ENCODE measurements at regions not wholly inside any gene's neighbourhood (a gene's known extent, or its start where the extent isn't known, plus 50 kb on each side); places are given as distances from the start of the nearest gene placed in this dataset.
"Not testable (repeated sequence)": the region's sequence is repeated elsewhere in the genome, so short reads cannot be mapped to it uniquely, and the experiment has no call there.

- in situ Hi-C loops (cut with HindIII; ENCODE audit: low sequenced_read_pairs), result no loop called here
These were observed 76.1 kb upstream of the GADD45A start for GRCh38 chr1:67608661-67609576.

DNA sequence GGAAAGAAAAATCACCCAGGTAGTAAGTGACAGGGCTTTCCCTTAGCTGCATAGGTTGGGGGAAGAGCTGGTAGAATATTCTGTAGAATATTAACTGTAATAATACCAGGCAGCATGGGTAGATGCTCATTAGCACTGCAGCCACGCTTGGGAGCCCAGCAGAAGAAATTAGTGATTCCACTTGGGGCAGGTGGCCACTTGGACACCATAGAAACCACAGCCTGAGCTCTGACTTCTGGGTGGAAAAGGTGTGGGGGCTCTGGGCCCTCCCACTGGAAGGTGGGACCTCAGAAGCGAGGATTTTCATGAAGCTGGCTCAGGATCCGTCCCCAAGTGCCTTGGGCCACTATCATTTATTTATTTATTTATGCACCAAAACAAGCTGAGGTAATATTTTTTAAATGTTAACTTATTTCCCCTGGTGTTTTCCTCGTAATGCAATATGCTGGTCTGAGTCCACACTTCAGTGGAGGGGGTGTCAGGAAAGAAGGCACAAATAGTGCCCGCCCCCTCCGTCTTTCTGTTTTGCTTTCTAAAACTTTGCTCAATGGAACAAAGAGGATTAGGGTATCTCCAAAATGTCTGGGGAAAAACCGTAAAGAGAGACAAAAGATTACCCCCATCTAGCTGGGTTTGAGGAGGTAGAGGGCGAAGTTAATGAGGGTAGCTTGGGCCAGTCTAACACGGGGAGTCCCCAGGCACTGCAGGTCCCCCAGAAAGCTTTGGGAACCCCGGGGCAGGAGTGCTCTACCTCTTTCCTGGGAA lies 75.2 kb upstream of the GADD45A start:
- in situ Hi-C loops (cut with HindIII; ENCODE audit: low sequenced_read_pairs), result no loop called here

DNA sequence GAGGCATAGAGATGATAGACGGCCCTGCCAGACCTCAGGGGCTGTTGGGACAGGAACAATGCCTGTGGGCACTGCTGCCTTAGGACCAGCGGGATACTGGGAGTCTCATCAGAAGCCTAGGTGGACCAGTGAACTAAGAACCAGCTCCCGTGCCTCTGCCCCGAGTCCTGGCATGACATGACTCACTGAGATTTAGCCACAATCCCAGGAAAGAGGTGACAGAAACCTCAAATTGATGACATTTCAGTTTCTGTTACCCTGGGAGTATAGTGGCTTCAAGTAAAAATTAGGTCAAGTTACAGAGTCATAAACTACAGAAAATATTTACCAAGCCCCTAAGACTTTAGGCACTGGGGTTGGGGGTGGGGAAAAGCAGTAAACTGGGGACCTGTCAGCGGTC lies 74.6 kb upstream of the GADD45A start:
- in situ Hi-C loops (cut with HindIII; ENCODE audit: low sequenced_read_pairs), result no loop called here

DNA sequence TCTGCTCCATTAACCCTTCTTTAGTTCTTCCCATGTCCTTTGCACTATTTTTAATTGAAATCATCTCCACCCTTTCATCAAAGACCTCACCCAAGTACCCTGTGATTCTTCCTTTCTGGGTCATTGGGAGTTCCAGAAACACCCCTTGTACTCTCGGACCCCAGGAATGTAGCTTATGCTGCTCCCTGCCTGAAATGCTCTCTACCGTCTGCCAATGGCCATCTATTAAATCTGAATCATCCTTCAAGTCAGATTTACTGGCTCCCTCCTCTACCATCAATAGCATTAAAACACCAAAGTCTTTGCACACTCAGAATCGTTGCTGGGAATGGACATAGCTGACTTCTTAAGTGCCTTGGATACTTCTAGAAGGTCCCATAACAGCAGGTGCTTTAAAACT lies 73.2 kb upstream of the GADD45A start:
- in situ Hi-C loops (cut with HindIII; ENCODE audit: low sequenced_read_pairs), result no loop called here

- in situ Hi-C loops (cut with HindIII; ENCODE audit: low sequenced_read_pairs), result no loop called here
These were observed 72.2 kb upstream of the GADD45A start for GRCh38 chr1:67612788-67613241.

DNA sequence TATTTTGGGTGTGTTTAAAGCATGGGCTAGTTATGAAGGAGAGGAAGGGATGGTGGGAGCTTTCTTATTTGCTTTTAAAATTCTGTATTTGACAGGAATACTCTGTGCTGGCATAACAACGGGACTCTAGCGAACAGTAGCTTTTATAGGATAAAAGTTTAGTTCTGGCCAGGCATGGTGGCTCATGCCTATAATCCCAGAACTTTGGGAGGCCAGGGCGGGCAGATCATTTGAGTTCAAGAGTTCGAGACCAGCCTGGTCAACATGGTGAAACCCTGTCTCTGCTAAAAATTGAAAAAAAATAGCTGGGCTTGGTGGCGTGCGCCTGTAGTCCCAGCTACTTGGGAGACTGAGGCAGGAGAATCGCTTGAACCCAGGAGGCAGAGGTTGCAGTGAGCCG lies 71.5 kb upstream of the GADD45A start:
- in situ Hi-C loops (cut with HindIII; ENCODE audit: low sequenced_read_pairs), result not testable (repeated sequence)

GRCh38 chr1:67614511-67614934 lies 70.5 kb upstream of the GADD45A start:
- in situ Hi-C loops (cut with HindIII; ENCODE audit: low sequenced_read_pairs), result no loop called here

DNA sequence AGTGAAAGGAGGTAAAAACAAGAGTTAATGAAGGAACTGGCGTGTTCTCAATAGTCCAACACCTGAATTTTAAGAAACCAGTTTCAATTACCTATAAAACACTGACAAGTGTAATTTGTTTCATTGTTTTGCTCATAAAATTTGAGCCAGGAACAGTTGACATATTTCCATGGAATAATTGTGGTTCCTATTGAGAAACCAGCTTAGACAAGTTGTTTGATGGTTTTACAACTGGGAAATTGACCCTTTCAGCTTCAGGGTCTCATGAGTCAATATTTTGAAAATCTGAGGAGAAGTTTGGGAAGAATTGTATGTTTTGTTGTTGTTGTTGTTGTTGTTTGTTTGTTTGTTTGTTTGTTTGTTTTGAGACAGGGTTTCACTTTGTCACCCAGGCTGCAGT lies 69.1 kb upstream of the GADD45A start:
- in situ Hi-C loops (cut with HindIII; ENCODE audit: low sequenced_read_pairs), result no loop called here

GRCh38 chr1:67616394-67616985 lies 68.5 kb upstream of the GADD45A start:
- in situ Hi-C loops (cut with HindIII; ENCODE audit: low sequenced_read_pairs), result no loop called here

GRCh38 chr1:67618285-67619018 lies 66.5 kb upstream of the GADD45A start:
- in situ Hi-C loops (cut with HindIII; ENCODE audit: low sequenced_read_pairs), result no loop called here

DNA sequence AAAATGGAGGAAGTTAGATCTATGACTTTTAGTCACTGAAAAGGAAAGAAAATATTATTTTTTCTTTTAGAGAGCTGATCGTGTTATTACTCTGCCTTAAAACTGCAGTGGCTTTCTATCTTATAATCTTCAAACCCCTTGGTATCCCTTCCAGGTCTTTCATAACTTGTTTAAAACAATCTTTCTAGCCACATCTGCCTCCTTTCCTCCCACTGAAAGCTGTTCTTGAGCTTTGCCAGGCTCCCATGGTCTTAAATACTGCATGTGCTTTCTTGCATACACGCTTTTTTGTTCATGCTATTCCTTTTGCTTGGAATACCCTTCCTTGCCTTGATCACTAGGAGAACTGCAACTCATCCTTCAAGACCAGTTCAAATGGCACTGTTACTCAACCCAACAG lies 65.9 kb upstream of the GADD45A start:
- in situ Hi-C loops (cut with HindIII; ENCODE audit: low sequenced_read_pairs), result no loop called here

DNA sequence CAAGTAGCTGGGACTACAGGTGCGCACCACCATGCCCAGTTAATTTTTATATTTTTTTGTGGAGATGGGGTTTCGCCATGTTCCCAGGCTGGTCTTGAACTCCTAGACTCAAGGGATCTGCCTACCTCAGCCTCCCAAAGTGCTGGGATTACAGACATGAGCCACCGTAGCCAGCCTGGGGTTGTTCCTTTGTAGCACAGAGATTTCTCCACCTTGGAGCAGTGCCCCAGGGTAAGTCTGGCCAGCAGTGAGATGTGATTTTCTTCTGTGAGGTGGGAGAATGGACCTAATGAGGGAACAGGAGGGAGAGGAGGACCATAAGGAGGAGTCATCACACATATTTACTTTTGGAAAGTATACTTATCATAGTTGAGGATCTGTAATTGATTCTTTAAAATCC lies 61.1 kb upstream of the GADD45A start:
- in situ Hi-C loops (cut with HindIII; ENCODE audit: low sequenced_read_pairs), result no loop called here

GRCh38 chr1:67624680-67625079 lies 60.3 kb upstream of the GADD45A start:
- in situ Hi-C loops (cut with HindIII; ENCODE audit: low sequenced_read_pairs), result no loop called here

- in situ Hi-C loops (cut with HindIII; ENCODE audit: low sequenced_read_pairs), result no loop called here
These were observed 58.7 kb upstream of the GADD45A start for GRCh38 chr1:67626090-67626860.

DNA sequence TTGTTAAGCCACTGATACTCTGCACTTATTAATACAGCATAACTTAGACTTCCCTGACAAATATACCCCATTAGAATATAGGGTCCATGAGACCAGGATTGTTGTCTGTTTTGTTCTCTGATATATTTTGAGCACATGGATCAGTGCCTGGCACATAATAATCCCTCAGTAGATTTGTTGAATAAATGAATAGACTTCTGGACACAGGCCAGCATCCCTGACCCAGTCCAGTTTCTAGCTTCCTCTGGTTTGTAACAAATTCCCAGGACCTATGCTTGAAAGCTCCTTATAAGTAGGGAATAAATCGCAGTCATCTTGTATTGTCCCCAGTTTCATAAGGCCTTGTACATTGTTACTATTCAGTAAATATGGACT lies 58.2 kb upstream of the GADD45A start:
- in situ Hi-C loops (cut with HindIII; ENCODE audit: low sequenced_read_pairs), result no loop called here

DNA sequence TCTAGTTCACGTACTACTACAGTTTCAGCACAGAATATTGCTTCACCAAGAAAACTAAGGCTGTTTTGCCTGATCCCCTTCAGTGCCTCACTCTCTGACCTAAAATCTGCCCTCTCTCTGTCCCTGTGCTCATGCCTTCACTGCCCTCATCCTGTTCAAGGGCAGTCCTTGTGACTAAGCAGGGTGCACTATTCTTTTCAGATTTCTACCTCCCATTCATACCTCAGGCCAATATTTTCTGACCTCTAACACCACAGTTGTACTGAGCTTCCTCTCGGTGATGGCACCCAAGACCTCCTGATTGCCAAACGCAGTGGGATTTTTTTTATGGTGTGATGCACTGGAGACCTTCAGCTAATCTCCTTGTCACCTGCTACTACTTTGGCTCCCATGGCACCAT lies 57.7 kb upstream of the GADD45A start:
- in situ Hi-C loops (cut with HindIII; ENCODE audit: low sequenced_read_pairs), result no loop called here

DNA sequence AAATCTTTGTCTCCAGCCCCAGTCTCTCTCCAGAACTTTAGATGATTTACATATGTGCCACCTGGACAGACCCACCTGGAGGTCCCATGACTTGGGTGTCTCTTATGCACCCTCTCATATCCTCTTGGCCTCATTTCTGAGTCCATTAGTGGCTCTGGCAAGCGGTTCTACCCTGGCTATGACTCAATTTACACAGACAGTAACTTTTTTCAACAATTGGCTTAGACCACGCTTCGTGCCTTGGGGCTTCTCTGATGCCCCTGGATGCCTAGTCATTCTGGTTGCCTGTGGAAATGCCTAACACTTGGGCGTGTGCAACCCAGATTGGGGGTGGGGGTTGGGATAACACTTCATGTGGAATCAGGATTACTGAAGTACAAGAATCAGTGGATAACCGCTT lies 57.1 kb upstream of the GADD45A start:
- in situ Hi-C loops (cut with HindIII; ENCODE audit: low sequenced_read_pairs), result no loop called here

DNA sequence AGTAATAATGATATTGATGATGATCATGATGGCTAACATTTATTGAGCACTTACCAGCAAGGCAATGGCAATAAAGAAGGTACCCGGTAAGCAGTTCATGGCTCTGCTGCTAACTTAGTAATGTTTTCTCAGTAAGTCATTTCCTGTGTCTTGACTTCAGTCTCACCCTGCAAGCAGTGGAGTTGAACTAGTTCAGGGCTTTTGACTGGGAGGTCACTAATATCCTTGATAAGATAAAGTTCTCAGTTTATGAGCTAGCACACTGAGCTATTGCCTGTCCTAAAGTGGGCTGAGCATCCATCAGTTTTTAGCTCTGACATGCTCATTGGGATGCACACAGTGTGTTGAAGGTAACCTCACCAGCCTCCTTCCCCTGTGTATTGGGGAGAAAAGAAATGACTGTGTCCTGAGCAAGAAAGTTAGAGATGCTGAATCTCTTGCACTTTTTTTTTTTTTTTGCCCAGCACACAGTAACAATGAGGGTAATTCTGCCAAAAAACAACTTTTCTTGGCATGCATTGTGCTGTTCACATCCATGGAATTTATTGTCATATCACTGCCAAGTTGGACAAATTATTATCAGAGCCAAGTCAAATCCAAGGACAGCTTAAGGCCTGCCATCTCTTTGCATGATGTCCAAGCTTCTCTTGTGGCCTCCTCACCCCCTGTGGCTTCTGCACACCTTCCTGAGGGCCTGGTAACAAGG lies 55.5 kb upstream of the GADD45A start:
- in situ Hi-C loops (cut with HindIII; ENCODE audit: low sequenced_read_pairs), result no loop called here

GRCh38 chr1:67630438-67631045 lies 54.5 kb upstream of the GADD45A start:
- in situ Hi-C loops (cut with HindIII; ENCODE audit: low sequenced_read_pairs), result no loop called here

Measured in endothelial cell of hepatic sinusoid (primary cell).